Right cardiac atrium (tissue), 5 donors: ENCODE measurements at regions not wholly inside any gene's neighbourhood (a gene's known extent, or its start where the extent isn't known, plus 50 kb on each side); places are given as distances from the start of the nearest gene placed in this dataset.

ENCODE experiments used
- ATAC-seq, 2 donors: fragments of 200-7000 bp; cut with Tn5 transposase; one replicate each; pipeline versions ENCODE4 v1.8.0 to v1.9.1; 2020; ENCODE audit warnings: moderate library complexity in 2 of 2, mild to moderate bottlenecking in 1 of 2
- DNase-seq, 3 donors: peaks; one replicate each; pipeline ENCODE4 v3.0.0-alpha.2; 2020
- H3K27ac ChIP-seq: one replicate; pipeline ENCODE4 v1.5.1; 2013; ENCODE audit warnings: mild to moderate bottlenecking, low read length, control low read depth, moderate library complexity
- H3K27me3 ChIP-seq: one replicate; pipeline ENCODE4 v1.6.1; 2013; ENCODE audit not compliant: control insufficient read depth, insufficient read depth
- H3K4me1 ChIP-seq: one replicate; pipeline ENCODE4 v1.6.1; 2013; ENCODE audit warnings: low read length; ENCODE audit not compliant: control insufficient read depth, insufficient read depth
- H3K4me3 ChIP-seq: one replicate; pipeline ENCODE4 v1.5.1; 2013; ENCODE audit warnings: low read length, control low read depth
- H3K9me3 ChIP-seq: one replicate; pipeline ENCODE4 v1.6.1; 2013; ENCODE audit warnings: low read length; ENCODE audit not compliant: control insufficient read depth
- WGBS: extraction: QIAGEN DNeasy Blood & Tissue Kit; methylation state at CpG from one replicate; pipeline ENCODE4 v1.1.7; 2013; 5-methylcytosine and 5-hydroxymethylcytosine counted together
- intact Hi-C, 4 donors: fragments of 100-400 bp; cut with DNase I; formaldehyde crosslinking; loops; one replicate each; pipeline versions ENCODE4 v1.11.0 to v1.14.0; 2022 to 2023
- donor health status: healthy with polysubstance abuse.
- donor health status: DM: no; HTN: yes; CAD: no.
- donor health status: DM: no; HTN: no; CAD: no.
- donor health status: DM: no; HTN: yes; CAD: no; lungs with severe emphysema.
- donor health status: DM: yes; HTN: yes; CAD: no.

- 57% methylated on average over 4 of the region's 4 CpGs for WGBS
- DNase-seq (no peak), ATAC-seq (no peak)
- Histone ChIP-seq H3K9me3 (no peaks in the 10 kb centered on the region), H3K4me1 (peaks cover 3% of the 10 kb centered on the region), H3K27me3 (no peaks in the 10 kb centered on the region), H3K27ac (no peak overlapping the region), H3K4me3 (no peak overlapping the region)
- intact Hi-C loops = no loop called here
Observed at GRCh38 chr18:22640281-22640842, 222.6 kb upstream of the CTAGE1 start.

DNA sequence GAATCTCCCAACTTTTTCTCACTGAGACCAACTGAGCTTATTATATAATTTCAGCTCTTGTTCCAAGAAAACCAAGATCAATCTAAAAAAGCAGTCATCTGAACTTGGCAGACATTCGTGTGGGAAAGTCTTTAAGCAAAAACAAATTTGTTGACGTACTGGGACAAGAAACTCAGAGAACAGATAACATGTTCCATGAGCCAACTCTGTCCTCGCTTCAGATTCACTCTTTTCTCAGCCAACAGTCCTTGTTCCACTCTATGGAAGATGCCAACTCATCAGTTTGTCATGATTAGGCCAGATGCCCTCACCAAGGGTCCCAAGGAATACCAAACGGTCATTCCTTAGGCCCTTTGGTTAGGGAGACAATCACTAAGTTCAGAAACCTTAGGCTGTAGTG, 224.2 kb upstream of the CTAGE1 start:
- no peak overlapping the region for H3K27ac ChIP-seq
- DNase-seq (no peak), ATAC-seq (peak; percentile 79 to 81)
- H3K4me3 ChIP-seq = no peak overlapping the region
- peaks cover 3% of the 10 kb centered on the region for H3K4me1 ChIP-seq
- no peaks in the 10 kb centered on the region for H3K27me3 ChIP-seq
- intact Hi-C loops = no loop called here
- H3K9me3 ChIP-seq = no peaks in the 10 kb centered on the region
- WGBS = 45% methylated on average over 4 of the region's 4 CpGs

GRCh38 chr18:22643731-22644130, 226.0 kb upstream of the CTAGE1 start:
- 80% methylated on average over 2 of the region's 2 CpGs for WGBS
- intact Hi-C loops = no loop called here
- ATAC-seq (no peak), DNase-seq (no peak)
- no peak overlapping the region for H3K27ac ChIP-seq
- H3K4me1 ChIP-seq = peaks cover 3% of the 10 kb centered on the region
- no peaks in the 10 kb centered on the region for H3K27me3 ChIP-seq
- no peaks in the 10 kb centered on the region for H3K9me3 ChIP-seq
- H3K4me3 ChIP-seq = no peak overlapping the region

- Histone ChIP-seq H3K4me3 (no peak overlapping the region), H3K9me3 (no peaks in the 10 kb centered on the region), H3K27me3 (no peaks in the 10 kb centered on the region), H3K27ac (no peak overlapping the region), H3K4me1 (no peaks in the 10 kb centered on the region)
- ATAC-seq = no peak
- no peak for DNase-seq
- intact Hi-C loops = no loop called here
Observed at GRCh38 chr18:22650247-22650646, 232.5 kb upstream of the CTAGE1 start.

GRCh38 chr18:22657619-22658018, 239.9 kb upstream of the CTAGE1 start:
- Histone ChIP-seq H3K4me1 (no peaks in the 10 kb centered on the region), H3K27me3 (no peaks in the 10 kb centered on the region), H3K4me3 (no peak overlapping the region), H3K9me3 (no peaks in the 10 kb centered on the region), H3K27ac (no peak overlapping the region)
- 78% methylated on average over 1 of the region's 1 CpG for WGBS
- DNase-seq (no peak), ATAC-seq (no peak)
- intact Hi-C loops = no loop called here

GRCh38 chr18:22658318-22658717, 240.6 kb upstream of the CTAGE1 start:
- no peak for DNase-seq
- H3K27me3 ChIP-seq = no peaks in the 10 kb centered on the region
- H3K27ac ChIP-seq = no peak overlapping the region
- H3K4me3 ChIP-seq = no peak overlapping the region
- no peaks in the 10 kb centered on the region for H3K9me3 ChIP-seq
- ATAC-seq = no peak
- H3K4me1 ChIP-seq = no peaks in the 10 kb centered on the region
- intact Hi-C loops = no loop called here
- 80% methylated on average over 2 of the region's 2 CpGs for WGBS

DNA sequence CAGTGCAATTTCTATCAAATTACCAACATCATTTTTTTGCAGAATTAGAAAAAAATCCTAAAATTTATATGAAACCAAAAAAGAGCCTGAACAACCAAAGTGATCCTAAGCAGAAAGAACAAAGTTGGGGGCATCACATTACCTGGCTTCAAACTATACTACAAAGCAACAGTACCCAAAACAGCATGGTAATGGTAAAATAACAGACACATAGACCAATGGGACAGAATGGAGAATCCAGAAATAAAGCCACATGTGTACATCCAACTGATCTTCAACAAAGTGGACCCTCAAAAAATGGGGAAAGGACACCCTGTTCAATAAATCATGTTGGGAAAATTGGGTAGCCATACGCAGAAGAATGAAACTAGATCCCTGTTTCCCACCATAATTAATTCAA, 245.7 kb upstream of the CTAGE1 start:
- Histone ChIP-seq H3K27ac (no peak overlapping the region), H3K4me3 (no peak overlapping the region), H3K27me3 (no peaks in the 10 kb centered on the region), H3K9me3 (no peaks in the 10 kb centered on the region), H3K4me1 (no peaks in the 10 kb centered on the region)
- DNase-seq = no peak
- WGBS = 97% methylated on average over 1 of the region's 1 CpG
- no peak for ATAC-seq
- intact Hi-C loops = no loop called here

DNA sequence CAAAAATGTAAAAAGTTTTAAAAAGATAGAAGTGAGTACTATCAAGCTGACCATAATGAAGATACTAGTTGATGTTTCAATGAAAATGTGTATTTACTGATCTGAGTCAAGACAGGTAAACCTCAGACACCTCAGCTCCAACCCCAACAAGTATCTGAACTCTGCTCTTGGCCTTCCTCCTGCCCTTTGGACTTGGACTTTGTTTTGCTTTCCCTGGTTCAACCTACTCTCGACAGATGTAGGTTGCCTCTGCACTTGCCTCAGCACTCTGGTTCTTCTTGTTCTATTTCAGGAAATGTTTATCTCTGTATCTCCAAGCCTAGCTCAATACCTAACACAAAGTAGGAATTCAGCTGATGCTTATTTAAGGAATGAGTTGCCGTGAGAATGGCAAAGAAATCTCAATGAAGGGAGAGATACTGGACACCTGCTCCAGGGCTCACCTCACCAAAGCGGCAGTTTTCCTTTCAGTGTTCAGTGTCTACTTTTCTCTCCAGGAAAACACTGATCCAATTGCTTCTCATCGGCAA, 248.8 kb upstream of the CTAGE1 start:
- H3K9me3 ChIP-seq = no peaks in the 10 kb centered on the region
- intact Hi-C loops = no loop called here
- no peak overlapping the region for H3K4me3 ChIP-seq

DNA sequence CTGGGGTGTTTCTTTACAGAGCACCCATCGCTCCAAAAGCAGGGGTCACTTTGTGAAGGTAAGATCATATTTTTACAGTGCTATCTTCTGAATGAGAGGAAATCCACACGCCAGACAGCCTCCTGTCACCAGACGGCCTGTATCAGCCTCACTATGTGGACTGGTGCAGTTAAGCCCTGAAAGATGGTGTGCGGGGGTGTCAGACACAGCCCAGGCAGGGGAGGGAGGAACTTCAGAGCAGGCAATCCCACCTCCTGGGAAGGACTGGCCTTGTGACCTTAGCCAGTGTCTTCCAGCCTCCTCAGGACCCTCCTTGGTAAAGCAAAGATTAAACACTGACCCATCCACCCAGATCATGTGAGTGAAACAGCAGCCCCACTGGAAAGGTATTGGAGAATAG, 249.4 kb upstream of the CTAGE1 start:
- H3K9me3 ChIP-seq = no peaks in the 10 kb centered on the region
- intact Hi-C loops = no loop called here
- WGBS = 74% methylated on average over 4 of the region's 4 CpGs

More for the DNA sequence above, 248.8 kb upstream of the CTAGE1 start:
- Histone ChIP-seq H3K27me3 (no peaks in the 10 kb centered on the region), H3K4me1 (no peaks in the 10 kb centered on the region), H3K27ac (no peak overlapping the region)
- DNase-seq = no peak
- no peak for ATAC-seq
- 70% methylated on average over 4 of the region's 4 CpGs for WGBS

GRCh38 chr18:22667616-22668422, 250.1 kb upstream of the CTAGE1 start:
- ATAC-seq (peak in 1 of 2 donors; percentile 20), DNase-seq (no peak)
- Histone ChIP-seq H3K4me1 (no peaks in the 10 kb centered on the region), H3K9me3 (no peaks in the 10 kb centered on the region), H3K27me3 (no peaks in the 10 kb centered on the region), H3K4me3 (no peak overlapping the region), H3K27ac (no peak overlapping the region)
- 69% methylated on average over 8 of the region's 8 CpGs for WGBS
- intact Hi-C loops = no loop called here

More for the DNA sequence above, 249.4 kb upstream of the CTAGE1 start:
- DNase-seq = no peak
- H3K27me3 ChIP-seq = no peaks in the 10 kb centered on the region
- H3K4me1 ChIP-seq = no peaks in the 10 kb centered on the region
- H3K27ac ChIP-seq = no peak overlapping the region
- ATAC-seq = no peak
- no peak overlapping the region for H3K4me3 ChIP-seq

- Histone ChIP-seq H3K9me3 (no peaks in the 10 kb centered on the region), H3K27me3 (no peaks in the 10 kb centered on the region), H3K4me3 (no peak overlapping the region), H3K4me1 (no peaks in the 10 kb centered on the region), H3K27ac (no peak overlapping the region)
- WGBS = 85% methylated on average over 2 of the region's 2 CpGs
- DNase-seq = no peak
- no peak for ATAC-seq
- intact Hi-C loops = no loop called here
Observed at GRCh38 chr18:22668496-22668895, 250.8 kb upstream of the CTAGE1 start.
